Motor neuron (in vitro differentiated cells): ENCODE measurements at regions not wholly inside any gene's neighbourhood (a gene's known extent, or its start where the extent isn't known, plus 50 kb on each side); places are given as distances from the start of the nearest gene placed in this dataset.
A peak's percentile ranks its signal among the peaks of the same experiment; 100 is the strongest.

Source experiments
- ATAC-seq, 8 experiments: fragments of 200-7000 bp; cut with Tn5 transposase; replicated peaks in 6 of 8; 2 replicates each; pipeline ENCODE4 v1.8.0; 2021; ENCODE audit warnings: mild to moderate bottlenecking in 8 of 8, moderate library complexity in 8 of 8
- H3K27ac ChIP-seq, 2 donors: fragments of 250-450 bp; sonication (Bioruptor Pico); 2 replicates each; pipeline ENCODE4 v1.9.0; 2021; ENCODE audit warnings: antibody characterized with exemption in 2 of 2, mild to moderate bottlenecking in 2 of 2, moderate library complexity in 1 of 2
- H3K4me1 ChIP-seq, 2 donors: fragments of 250-450 bp; sonication (Bioruptor Pico); replicated peaks in 1 of 2; 2 replicates each; pipeline ENCODE4 v1.6.1; 2021; ENCODE audit warnings: antibody characterized with exemption in 2 of 2, mild to moderate bottlenecking in 2 of 2, moderate library complexity in 1 of 2
- H3K4me3 ChIP-seq, 5 donors: fragments of 250-450 bp; sonication (Bioruptor Pico); 2 replicates each; pipeline ENCODE4 v1.9.0; 2021; ENCODE audit warnings: antibody characterized with exemption in 5 of 5, mild to moderate bottlenecking in 5 of 5, moderate library complexity in 4 of 5
- WGBS, 10 experiments: fragments of 450-650 bp; shearing (Covaris generic); methylation state at CpG; one replicate each; pipeline ENCODE4 v1.0.0; 2022; 5-methylcytosine and 5-hydroxymethylcytosine counted together
- in situ Hi-C, 9 experiments: fragments of 400-800 bp; cut with MboI; loops; one replicate each; pipeline ENCODE4 v1.15.0; 2021; ENCODE audit warnings: low sequenced_read_pairs in 9 of 9, low pct_unique_long_range_greater_than_20kb in 2 of 9; ENCODE audit not compliant: unreplicated experiment in 9 of 9

GRCh38 chr10:36129051-36129450 lies 487.0 kb upstream of the FZD8 start:
- ATAC-seq: no peak
- in situ Hi-C loops: no loop called here
- no peak overlapping the region for H3K4me3 ChIP-seq
- no peaks in the 10 kb centered on the region for H3K4me1 ChIP-seq
- H3K27ac ChIP-seq: no peak overlapping the region
- WGBS, 10 experiments: 81 to 98% (median 91%) methylated on average over 2 to 4 of the region's 4 CpGs; no CpG with 5 or more reads in 2 of the 10 experiments

- in situ Hi-C loops: no loop called here
- ATAC-seq: no peak
These were observed 484.0 kb upstream of the FZD8 start for GRCh38 chr10:36126076-36126475.

GRCh38 chr10:36119455-36119854 lies 477.4 kb upstream of the FZD8 start:
- WGBS, 10 experiments: 0 to 96% (median 86%) methylated on average over 1 to 5 of the region's 5 CpGs; no CpG with 5 or more reads in 2 of the 10 experiments
- no peak overlapping the region for H3K4me3 ChIP-seq
- ATAC-seq: no peak
- no peak overlapping the region for H3K27ac ChIP-seq
- in situ Hi-C loops: no loop called here
- H3K4me1 ChIP-seq: peaks cover 5 to 6% of the 10 kb centered on the region in 2 donors

More at GRCh38 chr10:36126076-36126475, 484.0 kb upstream of the FZD8 start:
- Histone ChIP-seq H3K4me3 (no peak overlapping the region), H3K27ac (no peak overlapping the region), H3K4me1 (no peaks in the 10 kb centered on the region)

DNA sequence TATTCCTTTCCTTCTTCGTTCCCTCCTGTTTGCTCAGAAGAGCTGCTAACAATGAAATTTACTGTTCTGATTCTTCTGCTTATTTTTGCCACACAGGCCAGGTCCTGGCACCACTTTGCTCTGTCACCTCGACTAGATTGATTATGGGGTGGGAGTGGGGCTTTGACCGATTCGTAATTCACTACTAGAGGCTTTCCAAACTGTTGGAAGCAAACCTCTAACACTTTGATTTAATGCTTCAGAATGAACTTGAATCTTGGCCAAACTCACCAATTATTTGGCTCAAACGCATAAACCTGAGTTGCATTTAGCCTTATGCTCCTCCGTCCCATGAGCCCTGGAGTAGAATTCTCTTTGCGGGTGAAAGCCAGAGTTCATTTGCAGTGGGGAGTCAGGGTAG lies 476.2 kb upstream of the FZD8 start:
- H3K27ac ChIP-seq: no peak overlapping the region
- in situ Hi-C loops: no loop called here
- no peak overlapping the region for H3K4me3 ChIP-seq
- 43 to 84% (median 64%) methylated on average over 2 to 7 of the region's 7 CpGs; no CpG with 5 or more reads in 1 of the 10 experiments for WGBS, 10 experiments
- no peak for ATAC-seq
- H3K4me1 ChIP-seq: peaks cover 5 to 6% of the 10 kb centered on the region in 2 donors

GRCh38 chr10:36117890-36118289 lies 475.8 kb upstream of the FZD8 start:
- H3K4me1 ChIP-seq: peaks cover 5 to 6% of the 10 kb centered on the region in 2 donors
- H3K27ac ChIP-seq: no peak overlapping the region
- no peak overlapping the region for H3K4me3 ChIP-seq
- in situ Hi-C loops: no loop called here
- 50 to 100% (median 70%) methylated on average over 1 to 4 of the region's 4 CpGs; no CpG with 5 or more reads in 2 of the 10 experiments for WGBS, 10 experiments
- no peak for ATAC-seq

DNA sequence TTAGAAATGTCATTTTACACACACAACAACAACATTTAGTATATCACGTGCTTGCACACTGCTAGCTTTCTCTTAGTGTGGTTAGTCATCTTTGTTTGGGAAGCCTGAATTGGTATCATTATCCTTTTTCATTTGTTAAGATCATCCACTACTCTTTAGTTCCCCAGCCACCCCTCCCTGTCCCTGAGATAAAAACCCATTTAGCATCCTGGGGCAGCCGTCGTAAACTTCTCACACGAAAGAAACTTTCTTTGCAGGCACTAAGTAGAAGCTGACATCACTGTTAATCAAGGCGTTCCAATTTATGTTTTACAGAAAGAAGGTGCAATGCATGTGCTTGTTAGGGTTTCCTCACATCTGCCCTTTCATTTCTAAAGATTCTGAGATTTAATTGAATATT lies 475.1 kb upstream of the FZD8 start:
- no peak overlapping the region for H3K27ac ChIP-seq
- 18 to 95% (median 62%) methylated on average over 1 to 5 of the region's 5 CpGs; no CpG with 5 or more reads in 1 of the 10 experiments for WGBS, 10 experiments
- in situ Hi-C loops: no loop called here
- H3K4me3 ChIP-seq: no peak overlapping the region
- no peak for ATAC-seq
- H3K4me1 ChIP-seq: peaks cover 5 to 6% of the 10 kb centered on the region in 2 donors

GRCh38 chr10:36116731-36117130 lies 474.6 kb upstream of the FZD8 start:
- in situ Hi-C loops: no loop called here
- peaks cover 5 to 6% of the 10 kb centered on the region in 2 donors for H3K4me1 ChIP-seq
- no peak overlapping the region for H3K4me3 ChIP-seq
- WGBS, 10 experiments: 65 to 93% (median 73%) methylated on average over 2 to 6 of the region's 6 CpGs; no CpG with 5 or more reads in 1 of the 10 experiments
- no peak for ATAC-seq
- no peak overlapping the region for H3K27ac ChIP-seq

GRCh38 chr10:36116040-36116439 lies 473.9 kb upstream of the FZD8 start:
- in situ Hi-C loops: no loop called here
- H3K27ac ChIP-seq: no peak overlapping the region
- H3K4me1 ChIP-seq: peaks cover 5 to 6% of the 10 kb centered on the region in 2 donors
- H3K4me3 ChIP-seq: no peak overlapping the region
- 21 to 100% (median 89%) methylated on average over 1 to 2 of the region's 2 CpGs; no CpG with 5 or more reads in 1 of the 10 experiments for WGBS, 10 experiments
- peak in 1 of 8 experiments; percentile 68 for ATAC-seq

DNA sequence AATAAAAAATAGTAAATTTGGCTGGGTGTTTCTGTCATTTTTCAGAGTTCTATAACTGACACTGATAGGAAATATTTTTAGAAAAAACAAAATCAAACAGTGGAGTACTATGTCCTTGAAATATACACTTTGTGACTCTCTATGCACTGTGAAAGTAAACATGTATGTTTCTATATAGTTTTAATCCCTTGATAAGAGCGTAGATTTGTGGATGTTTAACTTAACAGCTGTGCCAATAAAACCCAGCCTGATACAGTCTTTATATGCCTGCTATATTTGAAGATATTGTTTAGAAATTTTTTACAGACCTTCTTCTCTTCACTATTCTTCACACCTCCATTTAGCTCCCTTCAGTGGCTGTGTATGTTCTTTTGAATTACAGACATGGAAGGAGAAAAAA lies 473.3 kb upstream of the FZD8 start:
- WGBS, 10 experiments: 86 to 100% (median 100%) methylated on average over 1 of the region's 1 CpG; no CpG with 5 or more reads in 3 of the 10 experiments
- peaks cover 5 to 6% of the 10 kb centered on the region in 2 donors for H3K4me1 ChIP-seq
- ATAC-seq: no peak
- H3K4me3 ChIP-seq: no peak overlapping the region
- no peak overlapping the region for H3K27ac ChIP-seq
- in situ Hi-C loops: no loop called here

GRCh38 chr10:36114913-36115312 lies 472.8 kb upstream of the FZD8 start:
- no peak overlapping the region for H3K4me3 ChIP-seq
- in situ Hi-C loops: no loop called here
- 33 to 100% (median 100%) methylated on average over 1 of the region's 1 CpG; no CpG with 5 or more reads in 3 of the 10 experiments for WGBS, 10 experiments
- H3K4me1 ChIP-seq: peaks cover 5 to 6% of the 10 kb centered on the region in 2 donors
- no peak for ATAC-seq
- H3K27ac ChIP-seq: no peak overlapping the region

DNA sequence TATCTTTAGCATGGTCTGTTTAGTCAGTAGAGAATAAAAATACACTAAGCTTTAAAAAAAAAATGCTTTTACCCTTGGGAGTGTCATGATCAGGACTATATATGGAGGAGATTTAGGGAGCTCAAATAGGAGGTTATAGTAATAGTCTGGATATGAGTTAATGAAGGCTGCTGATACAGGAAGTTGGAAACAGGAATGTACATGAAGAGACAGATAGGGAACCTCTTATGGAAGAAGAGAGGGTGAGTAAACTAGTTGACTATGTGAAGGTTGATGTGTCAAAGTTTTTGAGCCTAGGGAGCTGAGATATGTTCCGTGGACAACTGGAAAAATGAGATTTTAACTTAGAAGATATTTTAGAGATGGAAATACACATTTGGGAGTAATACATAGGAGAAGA lies 472.0 kb upstream of the FZD8 start:
- no peak overlapping the region for H3K27ac ChIP-seq
- in situ Hi-C loops: no loop called here
- no peak overlapping the region for H3K4me3 ChIP-seq
- WGBS, 10 experiments: 0 to 92% (median 80%) methylated on average over 1 of the region's 1 CpG; no CpG with 5 or more reads in 1 of the 10 experiments
- no peak for ATAC-seq
- peaks cover 5 to 6% of the 10 kb centered on the region in 2 donors for H3K4me1 ChIP-seq

GRCh38 chr10:36111676-36112075 lies 469.6 kb upstream of the FZD8 start:
- Histone ChIP-seq H3K4me1 (no peaks in the 10 kb centered on the region), H3K27ac (no peak overlapping the region), H3K4me3 (no peak overlapping the region)
- WGBS, 10 experiments: 59 to 100% (median 83%) methylated on average over 1 to 2 of the region's 2 CpGs; no CpG with 5 or more reads in 5 of the 10 experiments
- ATAC-seq: no peak
- in situ Hi-C loops: no loop called here

GRCh38 chr10:36110097-36110496 lies 468.0 kb upstream of the FZD8 start:
- Histone ChIP-seq H3K27ac (no peak overlapping the region), H3K4me3 (no peak overlapping the region), H3K4me1 (no peaks in the 10 kb centered on the region)
- ATAC-seq: no peak
- in situ Hi-C loops: no loop called here
- WGBS, 10 experiments: 60 to 100% (median 86%) methylated on average over 1 of the region's 1 CpG; no CpG with 5 or more reads in 1 of the 10 experiments

GRCh38 chr10:36109399-36110023 lies 467.4 kb upstream of the FZD8 start:
- in situ Hi-C loops: no loop called here
- 43 to 100% (median 83%) methylated on average over 2 to 3 of the region's 3 CpGs; no CpG with 5 or more reads in 4 of the 10 experiments for WGBS, 10 experiments
- Histone ChIP-seq H3K4me1 (no peaks in the 10 kb centered on the region), H3K4me3 (no peak overlapping the region), H3K27ac (no peak overlapping the region)
- ATAC-seq: no peak
